C4-2B (cell line): ENCODE measurements at regions not wholly inside any gene's neighbourhood (a gene's known extent, or its start where the extent isn't known, plus 50 kb on each side); places are given as distances from the start of the nearest gene placed in this dataset.

ENCODE experiments used
- ZFX ChIP-seq: fragments of 450-650 bp; IDR thresholded peaks from 2 replicates; pipeline ENCODE4 v1.6.1; 2017
- TF ChIP-seq, protein P1 (sequence below): fragments of 450-650 bp; conservative IDR thresholded peaks from 2 replicates; pipeline ENCODE4 v1.5.1; 2017; ENCODE audit warnings: mild to moderate bottlenecking

DNA sequence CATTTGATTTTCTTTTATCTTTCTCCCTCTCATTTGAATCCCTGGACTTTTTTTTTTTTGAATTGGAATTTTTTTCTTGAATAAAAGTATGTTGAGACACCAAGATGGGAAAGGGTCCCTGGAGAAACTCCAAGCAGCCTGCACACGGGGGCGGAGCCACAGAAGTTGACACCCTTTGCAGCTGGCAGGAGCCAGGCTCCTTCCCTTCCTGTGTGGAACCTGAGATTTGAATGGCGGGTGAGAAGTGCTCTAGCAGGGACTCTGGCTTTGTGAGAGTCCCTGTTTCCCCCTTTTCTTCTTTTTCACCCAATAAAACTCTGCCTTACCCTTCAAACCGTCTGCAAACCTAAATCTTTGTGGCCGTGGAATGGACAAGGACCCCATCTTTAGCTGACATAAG lies 1381.0 kb upstream of the MIR17HG start:
- TF ChIP-seq, protein P1, sequence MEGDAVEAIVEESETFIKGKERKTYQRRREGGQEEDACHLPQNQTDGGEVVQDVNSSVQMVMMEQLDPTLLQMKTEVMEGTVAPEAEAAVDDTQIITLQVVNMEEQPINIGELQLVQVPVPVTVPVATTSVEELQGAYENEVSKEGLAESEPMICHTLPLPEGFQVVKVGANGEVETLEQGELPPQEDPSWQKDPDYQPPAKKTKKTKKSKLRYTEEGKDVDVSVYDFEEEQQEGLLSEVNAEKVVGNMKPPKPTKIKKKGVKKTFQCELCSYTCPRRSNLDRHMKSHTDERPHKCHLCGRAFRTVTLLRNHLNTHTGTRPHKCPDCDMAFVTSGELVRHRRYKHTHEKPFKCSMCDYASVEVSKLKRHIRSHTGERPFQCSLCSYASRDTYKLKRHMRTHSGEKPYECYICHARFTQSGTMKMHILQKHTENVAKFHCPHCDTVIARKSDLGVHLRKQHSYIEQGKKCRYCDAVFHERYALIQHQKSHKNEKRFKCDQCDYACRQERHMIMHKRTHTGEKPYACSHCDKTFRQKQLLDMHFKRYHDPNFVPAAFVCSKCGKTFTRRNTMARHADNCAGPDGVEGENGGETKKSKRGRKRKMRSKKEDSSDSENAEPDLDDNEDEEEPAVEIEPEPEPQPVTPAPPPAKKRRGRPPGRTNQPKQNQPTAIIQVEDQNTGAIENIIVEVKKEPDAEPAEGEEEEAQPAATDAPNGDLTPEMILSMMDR, result no peak
- no peak for TF ChIP-seq ZFX
